Keratinocyte (primary cell): ENCODE measurements at regions not wholly inside any gene's neighbourhood (a gene's known extent, or its start where the extent isn't known, plus 50 kb on each side); places are given as distances from the start of the nearest gene placed in this dataset.

Experiments
- CTCF ChIP-seq, 3 experiments: IDR thresholded peaks in 1 of 3; conservative IDR thresholded peaks in 1 of 3; optimal IDR thresholded peaks in 1 of 3; 2 replicates in 2 of 3; 3 replicates in 1 of 3; pipeline versions ENCODE3 to v1.5.1; 2011; ENCODE audit warnings: low read length in 3 of 3, mild to moderate bottlenecking in 3 of 3, moderate library complexity in 2 of 3, control low read depth in 1 of 3, inconsistent platforms in 1 of 3; ENCODE audit not compliant: insufficient read depth in 2 of 3; ENCODE audit errors: extremely low read depth in 1 of 3
- EZH2 ChIP-seq: IDR thresholded peaks from one replicate; pipeline ENCODE4 v1.6.1; 2012; ENCODE audit warnings: inconsistent platforms, mild to moderate bottlenecking, low read length, moderate library complexity

- TF ChIP-seq CTCF (optimal IDR thresholded peaks at IDR 0.05 in 1 of 3, IDR thresholded peaks at IDR 0.05 in 1 of 3, conservative IDR thresholded peaks at IDR 0.05 in 1 of 3; ENCODE audit: extremely low read depth in 1 of 3, insufficient read depth in 2 of 3, low read length in 3 of 3) (no peak), EZH2 (no peak)
Measured at GRCh38 chr5:3080366-3080765, 328.9 kb upstream of the IRX2 start.
